ENCODE measurements at regions not wholly inside any gene's neighbourhood (a gene's known extent, or its start where the extent isn't known, plus 50 kb on each side); places are given as distances from the start of the nearest gene placed in this dataset.

GRCh38 chr5:98391921-98392625 lies 381.4 kb upstream of the RGMB start:
- TF ChIP-seq CTCF (IDR thresholded peaks at IDR 0.05) (no peak), CBFB (CRISPR knock-in tag; IDR thresholded peaks at IDR 0.05; ENCODE audit: low read depth) (no peak), RORB (CRISPR knock-in tag; IDR thresholded peaks at IDR 0.05) (no peak), TCF7 (CRISPR knock-in tag; IDR thresholded peaks at IDR 0.05; ENCODE audit: low read depth) (no peak), CREM (CRISPR knock-in tag; IDR thresholded peaks at IDR 0.05) (no peak), ATF2 (CRISPR knock-in tag; IDR thresholded peaks at IDR 0.05; ENCODE audit: borderline replicate concordance, low read depth) (no peak), ZNF512 (CRISPR knock-in tag; IDR thresholded peaks at IDR 0.05; ENCODE audit: borderline replicate concordance) (no peak), ATF3 (CRISPR knock-in tag; conservative IDR thresholded peaks at IDR 0.05) (no peak), MXD4 (CRISPR knock-in tag; IDR thresholded peaks at IDR 0.05; ENCODE audit: borderline replicate concordance) (no peak)

All from WTC11 (cell line).